ENCODE measurements at regions not wholly inside any gene's neighbourhood (a gene's known extent, or its start where the extent isn't known, plus 50 kb on each side); places are given as distances from the start of the nearest gene placed in this dataset.

GRCh38 chrX:39497702-39498265 lies 600.0 kb downstream of the BCOR start:
- H3K4me1 ChIP-seq (ENCODE audit: control insufficient read depth in 1 of 2, insufficient read depth in 2 of 2, low read depth in 1 of 2, low read length in 1 of 2): peaks cover 0 to 3% of the 10 kb centered on the region in 2 experiments; a peak in 1 of 4 replicates
- no peak overlapping the region for H3K4me2 ChIP-seq
- no peaks in the 10 kb centered on the region for H3K36me3 ChIP-seq (replicated peaks in 1 of 2; ENCODE audit: control insufficient read depth in 1 of 2, insufficient read depth in 2 of 2, low read length in 1 of 2)
- POLR2A ChIA-PET: no interaction called here
- H3K79me2 ChIP-seq (ENCODE audit: insufficient read depth): no peaks in the 10 kb centered on the region
- peaks cover 8% of the 10 kb centered on the region; the same call in 1 of the 2 replicates for H3K27me3 ChIP-seq (ENCODE audit: insufficient read depth)
- DNase-seq: no peak
- CTCF ChIA-PET: no interaction called here
- H3K4me3 ChIP-seq (ENCODE audit: low read depth in 2 of 2, low read length in 1 of 2): no peak overlapping the region
- TF ChIP-seq TAF1 (IDR thresholded peaks at IDR 0.05; ENCODE audit: borderline replicate concordance, low read depth, low read length): no peak
- H3F3A ChIP-seq (replicated peaks; ENCODE audit: insufficient read depth): no peaks in the 10 kb centered on the region
- no peaks in the 10 kb centered on the region for H3K9me2 ChIP-seq
- no peak overlapping the region for H3K27ac ChIP-seq (ENCODE audit: low read depth in 2 of 2, low read length in 1 of 2)
- H3K9ac ChIP-seq: no peak overlapping the region
- H2AFZ ChIP-seq (ENCODE audit: low read depth): no peak overlapping the region
- H4K20me1 ChIP-seq (ENCODE audit: insufficient read depth): no peaks in the 10 kb centered on the region
- WGBS (ENCODE audit: low lambda C conversion rate): 31% methylated on average over 6 of the region's 7 CpGs
- H3K9me3 ChIP-seq: no peaks in the 10 kb centered on the region

GRCh38 chrX:39499996-39500395 lies 597.8 kb downstream of the BCOR start:
- TF ChIP-seq CHD2 (IDR thresholded peaks at IDR 0.05; ENCODE audit: low read length, partially characterized antibody) (no peak), EZH2phosphoT487 (IDR thresholded peaks at IDR 0.05; ENCODE audit: borderline replicate concordance, low read depth) (no peak), RCOR1 (IDR thresholded peaks at IDR 0.05; ENCODE audit: low read length) (no peak), YY1 (IDR thresholded peaks at IDR 0.05; ENCODE audit: low read depth) (no peak), CTCF (IDR thresholded peaks at IDR 0.05) (no peak), RXRA (IDR thresholded peaks at IDR 0.05; ENCODE audit: borderline replicate concordance, low read depth) (no peak), EP300 (IDR thresholded peaks at IDR 0.05; ENCODE audit: borderline replicate concordance in 1 of 2, low read depth in 1 of 2, low read length in 1 of 2) (no peak), JUND (IDR thresholded peaks at IDR 0.05) (no peak), POLR2AphosphoS5 (IDR thresholded peaks at IDR 0.05; ENCODE audit: low read depth, low read length) (no peak), REST (IDR thresholded peaks at IDR 0.05; ENCODE audit: low read depth, low read length) (no peak), USF1 (IDR thresholded peaks at IDR 0.05; ENCODE audit: borderline replicate concordance, low read depth) (no peak), SMC3 (IDR thresholded peaks at IDR 0.05; ENCODE audit: low read depth, low read length) (no peak), NRF1 (IDR thresholded peaks at IDR 0.05; ENCODE audit: low read depth, low read length) (no peak), NFIC (IDR thresholded peaks at IDR 0.05; ENCODE audit: borderline replicate concordance) (no peak), IRF3 (IDR thresholded peaks at IDR 0.05; ENCODE audit: low read depth, low read length) (no peak), ELF1 (IDR thresholded peaks at IDR 0.05) (no peak)
- CTCF ChIA-PET: interaction anchor here (1.3 kb wide), 1 partner anchor 42 kb away, joined by 3 read pairs; no protein-coding TSS in a partner anchor
- Histone ChIP-seq H3K36me3 (replicated peaks in 1 of 2; ENCODE audit: control insufficient read depth in 1 of 2, insufficient read depth in 2 of 2, low read length in 1 of 2) (no peaks in the 10 kb centered on the region), H4K20me1 (ENCODE audit: insufficient read depth) (no peaks in the 10 kb centered on the region), H3F3A (replicated peaks; ENCODE audit: insufficient read depth) (no peaks in the 10 kb centered on the region), H3K4me2 (no peak overlapping the region), H3K4me1 (ENCODE audit: control insufficient read depth in 1 of 2, insufficient read depth in 2 of 2, low read depth in 1 of 2, low read length in 1 of 2) (peaks cover 0 to 3% of the 10 kb centered on the region in 2 experiments; a peak in 1 of 4 replicates), H2AFZ (ENCODE audit: low read depth) (no peak overlapping the region), H3K9me3 (no peaks in the 10 kb centered on the region), H3K9me2 (no peaks in the 10 kb centered on the region), H3K4me3 (ENCODE audit: low read depth in 2 of 2, low read length in 1 of 2) (no peak overlapping the region), H3K9ac (no peak overlapping the region), H3K27ac (ENCODE audit: low read depth in 2 of 2, low read length in 1 of 2) (no peak overlapping the region), H3K27me3 (ENCODE audit: insufficient read depth) (peaks cover 8% of the 10 kb centered on the region; the same call in 1 of the 2 replicates), H3K79me2 (ENCODE audit: insufficient read depth) (no peaks in the 10 kb centered on the region)
- DNase-seq: no peak
- POLR2A ChIA-PET: no interaction called here
